GM21423 (cell line): ENCODE measurements at regions not wholly inside any gene's neighbourhood (a gene's known extent, or its start where the extent isn't known, plus 50 kb on each side); places are given as distances from the start of the nearest gene placed in this dataset.

Experiments used
- ATAC-seq: cut with Tn5 transposase; IDR thresholded peaks from one replicate; pipeline ENCODE4 v1.9.1; 2021; ENCODE audit warnings: mild to moderate bottlenecking, moderate library complexity; ENCODE audit not compliant: unreplicated experiment

- ATAC-seq, result no peak
Measured at GRCh38 chr7:15867441-15867840, 181.0 kb upstream of the MEOX2 start.

GRCh38 chr7:15866753-15867152 lies 180.3 kb upstream of the MEOX2 start:
- no peak for ATAC-seq

- ATAC-seq, result no peak
Measured at GRCh38 chr7:15864626-15864991, 178.1 kb upstream of the MEOX2 start.

GRCh38 chr7:15863951-15864625 lies 177.6 kb upstream of the MEOX2 start:
- ATAC-seq, result no peak

GRCh38 chr7:15862781-15863165 lies 176.3 kb upstream of the MEOX2 start:
- ATAC-seq, result no peak

- no peak for ATAC-seq
Measured at GRCh38 chr7:15862016-15862780, 175.7 kb upstream of the MEOX2 start.

GRCh38 chr7:15860264-15860949 lies 173.9 kb upstream of the MEOX2 start:
- ATAC-seq, result no peak

- ATAC-seq, result no peak
Measured at GRCh38 chr7:15857026-15857425, 170.5 kb upstream of the MEOX2 start.

GRCh38 chr7:15856311-15856710 lies 169.8 kb upstream of the MEOX2 start:
- ATAC-seq, result no peak

- ATAC-seq, result no peak
Measured at GRCh38 chr7:15855525-15856109, 169.1 kb upstream of the MEOX2 start.

- no peak for ATAC-seq
Measured at GRCh38 chr7:15854841-15855524, 168.5 kb upstream of the MEOX2 start.

- no peak for ATAC-seq
Measured at GRCh38 chr7:15853832-15854470, 167.5 kb upstream of the MEOX2 start.

- ATAC-seq, result no peak
Measured at GRCh38 chr7:15851201-15851600, 164.7 kb upstream of the MEOX2 start.

- no peak for ATAC-seq
Measured at GRCh38 chr7:15848901-15849300, 162.4 kb upstream of the MEOX2 start.

GRCh38 chr7:15848362-15848761 lies 161.9 kb upstream of the MEOX2 start:
- ATAC-seq, result no peak

GRCh38 chr7:15845868-15846267 lies 159.4 kb upstream of the MEOX2 start:
- no peak for ATAC-seq

- ATAC-seq, result no peak
Measured at GRCh38 chr7:15845461-15845860, 159.0 kb upstream of the MEOX2 start.

- no peak for ATAC-seq
Measured at GRCh38 chr7:15839416-15840100, 153.1 kb upstream of the MEOX2 start.

- ATAC-seq, result no peak
Measured at GRCh38 chr7:15838265-15838664, 151.8 kb upstream of the MEOX2 start.
